Astrocyte of the spinal cord (primary cell): ENCODE measurements at regions not wholly inside any gene's neighbourhood (a gene's known extent, or its start where the extent isn't known, plus 50 kb on each side); places are given as distances from the start of the nearest gene placed in this dataset.
A peak's percentile ranks its signal among the peaks of the same experiment; 100 is the strongest.
"Not testable (repeated sequence)": the region's sequence is repeated elsewhere in the genome, so short reads cannot be mapped to it uniquely, and the experiment has no call there.

Experiments
- DNase-seq: peaks from one replicate; pipeline ENCODE4 v3.0.0; 2011; ENCODE audit warnings: low read depth, low spot score
- H3K4me3 ChIP-seq: 2 replicates; pipeline ENCODE4 v1.5.1; 2011; ENCODE audit warnings: low read depth, mild to moderate bottlenecking, low read length, moderate library complexity
- in situ Hi-C: cut with HindIII; loops from 2 replicates; pipeline ENCODE4 v1.10.0; 2017; ENCODE audit warnings: low sequenced_read_pairs
- TF ChIP-seq, protein P1 (sequence below): IDR thresholded peaks from 2 replicates; pipeline ENCODE4 v1.5.1; 2012; ENCODE audit warnings: low read depth, mild to moderate bottlenecking, low read length, inconsistent platforms

DNA sequence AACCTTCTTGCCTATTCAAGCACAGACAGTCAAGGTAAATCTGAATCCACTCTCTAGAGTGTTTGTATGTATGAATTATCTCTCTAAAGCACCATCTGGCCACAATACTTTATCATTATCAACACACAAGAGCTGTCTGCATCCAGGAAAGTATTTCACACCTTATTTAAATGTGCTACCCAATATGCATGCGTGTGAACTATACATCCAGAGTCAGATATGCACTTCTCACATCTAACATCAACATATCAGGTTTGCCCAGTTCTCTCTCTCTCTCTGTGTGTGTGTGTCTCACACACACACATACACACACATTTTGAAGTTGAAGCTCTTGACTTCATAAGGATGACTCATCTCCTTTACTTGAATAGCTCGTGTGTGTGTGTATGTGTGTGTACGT lies 697.5 kb upstream of the PCDH20 start:
- H3K4me3 ChIP-seq = no peak overlapping the region
- TF ChIP-seq, protein P1, sequence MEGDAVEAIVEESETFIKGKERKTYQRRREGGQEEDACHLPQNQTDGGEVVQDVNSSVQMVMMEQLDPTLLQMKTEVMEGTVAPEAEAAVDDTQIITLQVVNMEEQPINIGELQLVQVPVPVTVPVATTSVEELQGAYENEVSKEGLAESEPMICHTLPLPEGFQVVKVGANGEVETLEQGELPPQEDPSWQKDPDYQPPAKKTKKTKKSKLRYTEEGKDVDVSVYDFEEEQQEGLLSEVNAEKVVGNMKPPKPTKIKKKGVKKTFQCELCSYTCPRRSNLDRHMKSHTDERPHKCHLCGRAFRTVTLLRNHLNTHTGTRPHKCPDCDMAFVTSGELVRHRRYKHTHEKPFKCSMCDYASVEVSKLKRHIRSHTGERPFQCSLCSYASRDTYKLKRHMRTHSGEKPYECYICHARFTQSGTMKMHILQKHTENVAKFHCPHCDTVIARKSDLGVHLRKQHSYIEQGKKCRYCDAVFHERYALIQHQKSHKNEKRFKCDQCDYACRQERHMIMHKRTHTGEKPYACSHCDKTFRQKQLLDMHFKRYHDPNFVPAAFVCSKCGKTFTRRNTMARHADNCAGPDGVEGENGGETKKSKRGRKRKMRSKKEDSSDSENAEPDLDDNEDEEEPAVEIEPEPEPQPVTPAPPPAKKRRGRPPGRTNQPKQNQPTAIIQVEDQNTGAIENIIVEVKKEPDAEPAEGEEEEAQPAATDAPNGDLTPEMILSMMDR = no peak
- peak; percentile 5 for DNase-seq
- in situ Hi-C loops = no loop called here

DNA sequence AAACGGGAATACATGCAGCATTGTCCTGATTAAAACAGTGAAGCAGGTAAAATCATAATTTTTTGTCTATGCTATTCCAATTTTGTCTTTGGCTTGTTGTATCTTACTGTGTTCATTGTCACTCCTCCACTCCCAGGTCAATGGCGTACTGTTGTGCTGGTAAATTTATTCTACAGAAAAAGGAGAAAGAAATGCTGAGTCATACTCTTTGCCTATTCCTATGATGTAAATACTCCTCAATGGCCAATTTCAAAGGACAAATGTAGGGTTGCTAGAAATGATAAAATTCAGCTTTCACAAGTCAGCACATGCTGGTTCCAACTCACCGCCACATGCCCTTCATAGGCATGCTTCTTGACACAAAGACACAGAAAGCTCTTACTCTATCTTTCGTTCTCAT lies 694.4 kb upstream of the PCDH20 start:
- in situ Hi-C loops = no loop called here
- TF ChIP-seq, protein P1 = no peak
- DNase-seq = no peak
- H3K4me3 ChIP-seq = no peak overlapping the region

DNA sequence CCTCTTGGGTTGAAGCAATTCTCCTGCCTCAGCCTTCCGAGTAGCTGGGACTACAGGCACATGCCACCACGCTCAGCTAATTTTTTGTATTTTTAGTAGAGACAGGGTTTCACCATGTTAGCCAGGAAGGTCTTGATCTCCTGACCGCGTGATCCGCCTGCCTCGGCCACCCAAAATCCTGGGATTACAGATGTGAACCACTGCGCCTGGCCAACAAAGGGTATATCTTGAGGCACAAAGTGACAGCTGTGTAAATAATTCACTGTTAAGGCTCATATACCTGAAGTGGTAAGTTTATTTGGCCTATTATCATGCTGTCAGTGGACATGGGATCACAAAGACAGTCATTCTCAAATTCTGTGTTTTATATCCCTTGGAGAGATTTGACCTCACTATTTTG lies 688.5 kb upstream of the PCDH20 start:
- in situ Hi-C loops, DNase-seq, H3K4me3 ChIP-seq: not testable (repeated sequence)

DNA sequence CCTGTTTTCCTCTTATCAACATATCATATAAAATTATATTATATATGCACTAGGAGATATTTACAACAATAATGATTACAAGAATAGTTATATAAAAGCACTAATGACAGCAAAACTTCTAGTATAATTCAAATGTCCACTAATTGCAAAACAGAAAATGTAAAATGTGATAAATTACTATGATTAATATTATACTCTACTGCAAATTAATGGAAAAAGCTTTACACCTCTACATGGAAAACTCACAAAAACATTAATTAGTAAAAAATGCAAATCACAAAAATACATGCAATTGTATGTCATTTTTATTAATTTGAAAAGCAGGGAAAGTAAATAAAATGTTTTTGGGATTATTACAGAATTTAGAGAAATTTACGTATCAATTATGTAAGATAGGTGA lies 681.0 kb upstream of the PCDH20 start:
- TF ChIP-seq, protein P1 = no peak
- DNase-seq = no peak
- no peak overlapping the region for H3K4me3 ChIP-seq
- in situ Hi-C loops = no loop called here

DNA sequence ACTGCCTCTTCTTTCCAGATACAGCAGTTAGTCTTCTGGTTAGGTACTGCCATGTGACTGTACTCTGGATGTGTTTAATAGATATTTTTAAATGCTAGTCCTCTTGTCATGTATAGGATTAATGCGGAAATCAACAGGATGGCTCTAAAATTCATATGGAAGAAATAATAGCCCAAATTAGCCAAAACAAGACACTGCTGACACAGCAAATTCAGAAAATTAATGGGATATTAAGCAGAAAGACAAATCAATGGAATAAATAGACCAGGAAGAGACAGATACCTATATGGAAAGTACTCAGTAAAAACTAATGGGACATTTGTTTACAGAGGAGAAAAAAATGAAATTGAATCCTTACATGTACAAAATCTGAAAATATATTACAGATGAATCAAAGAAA lies 679.3 kb upstream of the PCDH20 start:
- in situ Hi-C loops = no loop called here
- H3K4me3 ChIP-seq = no peak overlapping the region
- TF ChIP-seq, protein P1 = no peak
- DNase-seq = no peak

DNA sequence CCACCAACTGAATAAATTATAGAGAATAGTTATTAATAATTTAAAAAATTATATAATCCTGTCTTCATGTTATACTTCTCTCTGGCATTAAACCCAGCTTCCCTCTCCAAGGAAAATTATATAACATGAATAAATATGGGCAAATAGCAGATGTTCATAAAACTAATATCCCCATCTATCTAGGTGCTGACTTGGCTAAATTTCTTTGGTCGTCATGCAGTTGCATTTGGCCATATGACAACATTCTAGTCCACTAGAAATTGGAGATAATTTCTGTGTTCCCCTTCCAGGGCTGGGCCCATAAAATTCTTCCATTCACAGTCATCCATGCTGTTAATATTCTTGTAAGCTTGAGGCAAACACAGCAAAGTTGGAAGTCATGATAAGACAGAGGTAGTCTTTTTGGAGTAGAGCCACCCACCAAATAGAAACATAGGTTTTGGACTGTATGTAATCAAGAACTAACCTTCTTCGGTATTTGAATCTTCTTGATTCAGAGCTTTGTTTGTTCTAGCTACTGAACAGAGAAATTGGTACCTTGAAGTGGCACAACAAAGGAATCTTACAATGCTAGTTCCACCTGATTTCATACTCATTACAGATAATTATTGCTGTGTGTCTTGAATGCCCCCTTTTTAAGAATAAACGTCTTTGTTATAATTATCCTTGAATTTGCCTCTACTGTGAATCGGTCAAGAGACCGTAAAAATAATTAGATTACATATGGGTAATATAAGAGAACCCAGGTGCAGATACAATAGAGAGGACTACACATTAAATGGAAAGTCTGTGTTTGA lies 678.5 kb upstream of the PCDH20 start:
- in situ Hi-C loops = no loop called here

DNA sequence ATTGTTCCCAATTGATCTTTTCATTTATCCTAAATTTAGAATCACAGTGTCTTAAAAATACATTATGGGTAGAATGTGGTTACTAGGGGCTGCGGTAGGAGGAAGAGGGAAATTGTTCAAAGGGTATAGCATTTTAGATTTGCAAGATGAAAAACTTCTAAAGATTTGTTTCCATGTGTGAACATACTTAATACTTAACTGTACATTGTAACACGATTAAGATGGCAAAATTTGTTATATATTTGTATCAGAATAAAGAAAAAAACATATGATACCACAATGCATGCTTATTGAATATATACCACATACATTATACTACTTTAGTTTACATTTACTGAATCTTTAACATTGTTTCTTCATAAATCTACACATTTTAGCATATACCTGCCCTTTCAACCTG lies 677.3 kb upstream of the PCDH20 start:
- in situ Hi-C loops = no loop called here
- TF ChIP-seq, protein P1 = no peak
- DNase-seq = no peak
- H3K4me3 ChIP-seq = no peak overlapping the region

More for the DNA sequence above, 678.5 kb upstream of the PCDH20 start:
- no peak overlapping the region for H3K4me3 ChIP-seq
- no peak for DNase-seq
- TF ChIP-seq, protein P1 = no peak
